ENCODE measurements at regions not wholly inside any gene's neighbourhood (a gene's known extent, or its start where the extent isn't known, plus 50 kb on each side); places are given as distances from the start of the nearest gene placed in this dataset.
A peak's percentile ranks its signal among the peaks of the same experiment; 100 is the strongest.

DNA sequence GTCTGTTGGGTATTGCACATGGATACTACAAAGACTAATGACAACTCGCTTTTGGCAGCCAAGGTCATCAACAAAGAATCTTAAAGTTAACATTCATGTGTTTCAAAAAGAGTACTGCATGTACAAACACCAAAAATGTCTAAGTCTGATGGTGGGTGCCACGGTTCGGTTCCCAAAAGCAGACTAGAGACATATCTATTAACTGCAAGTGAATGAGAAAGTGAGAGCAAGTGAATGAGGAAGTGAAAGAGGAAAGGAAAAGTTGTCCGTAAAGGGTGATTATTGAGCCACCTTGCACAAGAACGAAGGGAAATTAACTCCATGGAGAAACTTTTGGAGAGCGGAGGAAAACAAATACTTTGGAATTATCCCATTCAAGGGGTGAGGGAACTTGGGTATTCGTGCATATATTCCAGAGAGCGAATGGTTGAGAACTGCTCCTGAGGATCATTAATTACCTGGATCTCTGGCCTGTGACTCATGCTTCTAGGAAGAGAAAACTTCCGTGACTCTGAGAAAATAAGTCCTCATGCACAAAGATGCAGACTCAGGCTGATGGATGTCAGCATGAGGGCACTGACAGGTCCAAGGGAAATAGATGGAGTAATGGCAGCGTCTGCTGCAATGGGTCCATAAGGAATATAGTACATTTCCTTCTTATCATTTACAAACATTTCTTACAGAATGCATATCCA lies 336.5 kb upstream of the TGFBR2 start:
- Histone ChIP-seq H4K20me1 (ENCODE audit: insufficient read depth, low read length) (no peaks in the 10 kb centered on the region), H3K4me2 (ENCODE audit: insufficient read depth, low read length) (no peak overlapping the region), H3K4me3 (ENCODE audit: insufficient read depth, low read length) (no peak overlapping the region), H3K27me3 (ENCODE audit: insufficient read depth, low read length) (no peaks in the 10 kb centered on the region), H2AFZ (ENCODE audit: low read length) (no peak overlapping the region), H3K79me2 (ENCODE audit: insufficient read depth, low read length) (no peaks in the 10 kb centered on the region), H3K36me3 (ENCODE audit: insufficient read depth, low read length) (no peaks in the 10 kb centered on the region), H3K9me3 (ENCODE audit: low read depth, low read length) (no peaks in the 10 kb centered on the region), H3K4me1 (ENCODE audit: insufficient read depth, low read length) (peaks cover 3% of the 10 kb centered on the region), H3K27ac (ENCODE audit: low read depth, low read length) (no peak overlapping the region)
- DNase-seq (ENCODE audit: insufficient read length, low spot score, missing footprints), result no peak
- TF ChIP-seq CTCF (IDR thresholded peaks at IDR 0.05; ENCODE audit: extremely low read depth, low read depth, low read length), result no peak

GRCh38 chr3:30271781-30272180 lies 334.6 kb upstream of the TGFBR2 start:
- no peak for TF ChIP-seq CTCF (IDR thresholded peaks at IDR 0.05; ENCODE audit: extremely low read depth, low read depth, low read length)

DNA sequence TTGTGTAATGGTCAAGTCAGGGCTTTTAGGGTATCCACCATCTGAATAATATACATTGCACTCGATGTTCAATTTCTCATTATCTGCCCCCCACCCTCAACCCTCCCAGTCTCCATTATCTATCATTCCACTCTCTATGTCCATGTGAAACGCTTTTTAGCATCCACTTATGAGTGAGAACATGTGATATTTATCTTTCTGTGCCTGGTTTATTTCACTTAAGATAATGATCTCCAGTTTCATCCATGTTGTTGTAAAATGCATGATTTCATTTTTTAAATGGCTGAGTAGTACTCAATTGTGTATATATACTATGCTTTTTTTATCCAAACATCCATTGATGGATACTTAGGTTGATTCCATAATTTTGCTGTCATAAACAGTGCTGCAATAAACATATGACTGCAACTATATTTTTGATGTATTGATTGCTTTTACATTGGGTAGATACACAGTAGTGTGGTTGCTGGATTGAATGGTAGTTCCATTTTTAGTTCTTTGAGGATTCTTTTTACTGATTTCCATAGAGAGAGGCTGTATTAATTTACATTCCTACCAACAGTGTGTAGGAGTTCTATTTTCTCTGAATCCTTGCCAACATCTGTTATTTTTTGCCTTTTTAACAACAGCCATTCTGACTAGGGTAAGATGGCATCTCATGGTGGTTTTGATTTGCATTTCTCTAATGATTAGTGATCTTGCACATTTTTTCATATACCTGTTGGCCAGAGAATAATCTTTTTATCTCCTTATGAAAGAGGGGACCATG lies 332.9 kb upstream of the TGFBR2 start:
- Histone ChIP-seq H3K4me2 (ENCODE audit: insufficient read depth, low read length) (peak overlapping the region; percentile 14), H3K79me2 (ENCODE audit: insufficient read depth, low read length) (no peaks in the 10 kb centered on the region), H3K4me3 (ENCODE audit: insufficient read depth, low read length) (no peak overlapping the region), H2AFZ (ENCODE audit: low read length) (no peak overlapping the region), H3K4me1 (ENCODE audit: insufficient read depth, low read length) (peaks cover 3% of the 10 kb centered on the region), H3K36me3 (ENCODE audit: insufficient read depth, low read length) (no peaks in the 10 kb centered on the region), H3K27me3 (ENCODE audit: insufficient read depth, low read length) (no peaks in the 10 kb centered on the region), H3K27ac (ENCODE audit: low read depth, low read length) (no peak overlapping the region), H4K20me1 (ENCODE audit: insufficient read depth, low read length) (no peaks in the 10 kb centered on the region), H3K9me3 (ENCODE audit: low read depth, low read length) (no peaks in the 10 kb centered on the region)
- no peak for DNase-seq (ENCODE audit: insufficient read length, low spot score, missing footprints)
- TF ChIP-seq CTCF (IDR thresholded peaks at IDR 0.05; ENCODE audit: extremely low read depth, low read depth, low read length), result no peak

More at GRCh38 chr3:30271781-30272180, 334.6 kb upstream of the TGFBR2 start:
- DNase-seq (ENCODE audit: insufficient read length, low spot score, missing footprints), result no peak
- Histone ChIP-seq H3K36me3 (ENCODE audit: insufficient read depth, low read length) (no peaks in the 10 kb centered on the region), H3K4me3 (ENCODE audit: insufficient read depth, low read length) (no peak overlapping the region), H2AFZ (ENCODE audit: low read length) (no peak overlapping the region), H3K4me1 (ENCODE audit: insufficient read depth, low read length) (peaks cover 3% of the 10 kb centered on the region), H3K9me3 (ENCODE audit: low read depth, low read length) (no peaks in the 10 kb centered on the region), H3K79me2 (ENCODE audit: insufficient read depth, low read length) (no peaks in the 10 kb centered on the region), H4K20me1 (ENCODE audit: insufficient read depth, low read length) (no peaks in the 10 kb centered on the region), H3K27me3 (ENCODE audit: insufficient read depth, low read length) (no peaks in the 10 kb centered on the region), H3K4me2 (ENCODE audit: insufficient read depth, low read length) (no peak overlapping the region), H3K27ac (ENCODE audit: low read depth, low read length) (no peak overlapping the region)

GRCh38 chr3:30277494-30277893 lies 328.9 kb upstream of the TGFBR2 start:
- Histone ChIP-seq H3K9me3 (ENCODE audit: low read depth, low read length) (no peaks in the 10 kb centered on the region), H2AFZ (ENCODE audit: low read length) (no peak overlapping the region), H3K36me3 (ENCODE audit: insufficient read depth, low read length) (no peaks in the 10 kb centered on the region), H3K27me3 (ENCODE audit: insufficient read depth, low read length) (no peaks in the 10 kb centered on the region), H3K4me1 (ENCODE audit: insufficient read depth, low read length) (peaks cover 12% of the 10 kb centered on the region), H4K20me1 (ENCODE audit: insufficient read depth, low read length) (no peaks in the 10 kb centered on the region), H3K4me3 (ENCODE audit: insufficient read depth, low read length) (no peak overlapping the region), H3K27ac (ENCODE audit: low read depth, low read length) (no peak overlapping the region), H3K79me2 (ENCODE audit: insufficient read depth, low read length) (no peaks in the 10 kb centered on the region), H3K4me2 (ENCODE audit: insufficient read depth, low read length) (no peak overlapping the region)
- no peak for DNase-seq (ENCODE audit: insufficient read length, low spot score, missing footprints)
- no peak for TF ChIP-seq CTCF (IDR thresholded peaks at IDR 0.05; ENCODE audit: extremely low read depth, low read depth, low read length)
